Stimulated activated CD4-positive, alpha-beta T cell treated with anti-CD3 and anti-CD28 coated beads, Interleukin-15, amount 100 ng/mL, for 48 hours (primary cell): ENCODE measurements at regions not wholly inside any gene's neighbourhood (a gene's known extent, or its start where the extent isn't known, plus 50 kb on each side); places are given as distances from the start of the nearest gene placed in this dataset.

Experiments used
- DNase-seq, 2 donors: peaks; one replicate each; pipeline ENCODE4 v3.0.0-alpha.2; 2020; ENCODE audit warnings: low read depth in 2 of 2

- no peak for DNase-seq
These were observed 1397.8 kb downstream of the NCAM2 start for GRCh38 chr21:22395965-22396364.

GRCh38 chr21:22399681-22400514 lies 1401.7 kb downstream of the NCAM2 start:
- no peak for DNase-seq

GRCh38 chr21:22409571-22409970 lies 1411.4 kb downstream of the NCAM2 start:
- no peak for DNase-seq

GRCh38 chr21:22416555-22416954 lies 1418.3 kb downstream of the NCAM2 start:
- DNase-seq: no peak

- DNase-seq: no peak
These were observed 1423.4 kb downstream of the NCAM2 start for GRCh38 chr21:22421416-22422180.

GRCh38 chr21:22438428-22439086 lies 1440.3 kb downstream of the NCAM2 start:
- no peak for DNase-seq

- DNase-seq: no peak
These were observed 1446.8 kb downstream of the NCAM2 start for GRCh38 chr21:22444990-22445389.

- DNase-seq: no peak
These were observed 1452.3 kb downstream of the NCAM2 start for GRCh38 chr21:22450507-22450906.

- DNase-seq: no peak
These were observed 1458.0 kb downstream of the NCAM2 start for GRCh38 chr21:22456241-22456640.

- no peak for DNase-seq
These were observed 1470.7 kb downstream of the NCAM2 start for GRCh38 chr21:22468893-22469292.

GRCh38 chr21:22474403-22474802 lies 1476.2 kb downstream of the NCAM2 start:
- no peak for DNase-seq

GRCh38 chr21:22476214-22476613 lies 1478.0 kb downstream of the NCAM2 start:
- DNase-seq: no peak

GRCh38 chr21:22476726-22477646 lies 1478.8 kb downstream of the NCAM2 start:
- no peak for DNase-seq

- DNase-seq: no peak
These were observed 1491.8 kb downstream of the NCAM2 start for GRCh38 chr21:22490049-22490448.

GRCh38 chr21:22516230-22516629 lies 1518.0 kb downstream of the NCAM2 start:
- DNase-seq: no peak

- no peak for DNase-seq
These were observed 1537.4 kb downstream of the NCAM2 start for GRCh38 chr21:22535630-22536029.

- no peak for DNase-seq
These were observed 1538.3 kb downstream of the NCAM2 start for GRCh38 chr21:22536509-22536908.

- no peak for DNase-seq
These were observed 1546.5 kb downstream of the NCAM2 start for GRCh38 chr21:22544747-22545146.

- DNase-seq: no peak
These were observed 1554.2 kb downstream of the NCAM2 start for GRCh38 chr21:22552390-22552789.

- no peak for DNase-seq
These were observed 1556.6 kb downstream of the NCAM2 start for GRCh38 chr21:22554690-22555316.

GRCh38 chr21:22556829-22557228 lies 1558.6 kb downstream of the NCAM2 start:
- no peak for DNase-seq
